ENCODE measurements at regions not wholly inside any gene's neighbourhood (a gene's known extent, or its start where the extent isn't known, plus 50 kb on each side); places are given as distances from the start of the nearest gene placed in this dataset.

DNA sequence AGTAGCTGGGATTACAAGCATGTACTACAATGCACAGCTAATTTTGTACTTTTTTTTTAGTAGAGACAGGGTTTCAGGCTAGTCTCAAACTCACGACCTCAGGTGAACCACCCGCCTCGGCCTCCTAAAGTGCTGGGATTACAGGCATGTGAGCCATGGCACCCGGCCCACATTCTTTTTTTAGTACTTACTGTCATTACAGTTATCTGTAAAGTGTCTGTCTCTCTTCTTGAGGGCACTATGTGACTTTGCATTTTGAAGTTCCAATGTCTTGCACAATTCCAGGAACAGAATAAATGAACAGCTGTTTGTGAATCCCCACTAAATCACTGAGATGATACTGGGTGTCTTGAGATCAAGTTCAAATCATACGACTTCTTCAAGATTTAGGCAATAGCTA is 1540.3 kb downstream of the CDH11 start:
- TF ChIP-seq EP300 (IDR thresholded peaks at IDR 0.05) (no peak), POLR2A (IDR thresholded peaks at IDR 0.05) (no peak)
- TF ChIP-seq, protein P1, sequence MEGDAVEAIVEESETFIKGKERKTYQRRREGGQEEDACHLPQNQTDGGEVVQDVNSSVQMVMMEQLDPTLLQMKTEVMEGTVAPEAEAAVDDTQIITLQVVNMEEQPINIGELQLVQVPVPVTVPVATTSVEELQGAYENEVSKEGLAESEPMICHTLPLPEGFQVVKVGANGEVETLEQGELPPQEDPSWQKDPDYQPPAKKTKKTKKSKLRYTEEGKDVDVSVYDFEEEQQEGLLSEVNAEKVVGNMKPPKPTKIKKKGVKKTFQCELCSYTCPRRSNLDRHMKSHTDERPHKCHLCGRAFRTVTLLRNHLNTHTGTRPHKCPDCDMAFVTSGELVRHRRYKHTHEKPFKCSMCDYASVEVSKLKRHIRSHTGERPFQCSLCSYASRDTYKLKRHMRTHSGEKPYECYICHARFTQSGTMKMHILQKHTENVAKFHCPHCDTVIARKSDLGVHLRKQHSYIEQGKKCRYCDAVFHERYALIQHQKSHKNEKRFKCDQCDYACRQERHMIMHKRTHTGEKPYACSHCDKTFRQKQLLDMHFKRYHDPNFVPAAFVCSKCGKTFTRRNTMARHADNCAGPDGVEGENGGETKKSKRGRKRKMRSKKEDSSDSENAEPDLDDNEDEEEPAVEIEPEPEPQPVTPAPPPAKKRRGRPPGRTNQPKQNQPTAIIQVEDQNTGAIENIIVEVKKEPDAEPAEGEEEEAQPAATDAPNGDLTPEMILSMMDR (IDR thresholded peaks at IDR 0.05), result no peak

Measured in stomach (tissue), 4 donors.